GM23338 (cell line): ENCODE measurements at regions not wholly inside any gene's neighbourhood (a gene's known extent, or its start where the extent isn't known, plus 50 kb on each side); places are given as distances from the start of the nearest gene placed in this dataset.

Experiments used
- ATAC-seq: fragments of 200-7000 bp; cut with Tn5 transposase; 3 replicates; pipeline ENCODE4 v1.9.1; 2020
- DNase-seq: peaks from one replicate; pipeline ENCODE4 v3.0.0-alpha.2; 2015; ENCODE audit warnings: low spot score
- H2AFZ ChIP-seq: fragments of 200-600 bp; sonication (generic); 2 replicates; pipeline ENCODE4 v1.8.0; 2016; ENCODE audit warnings: antibody characterized with exemption, mild to moderate bottlenecking, moderate library complexity
- H3F3A ChIP-seq: fragments of 200-600 bp; sonication (generic); replicated peaks from 2 replicates; pipeline ENCODE4 v1.8.0; 2017; ENCODE audit warnings: antibody characterized with exemption, mixed run types, low read depth
- H3K27ac ChIP-seq: fragments of 200-600 bp; sonication (generic); 2 replicates; pipeline ENCODE4 v1.6.1; 2016; ENCODE audit warnings: low read depth
- H3K27me3 ChIP-seq: fragments of 200-600 bp; sonication (generic); 2 replicates; pipeline ENCODE4 v1.8.0; 2016; ENCODE audit warnings: mild to moderate bottlenecking, mixed run types, moderate library complexity; ENCODE audit not compliant: insufficient read depth
- H3K36me3 ChIP-seq: fragments of 200-600 bp; sonication (generic); 2 replicates; pipeline ENCODE4 v1.8.0; 2016; ENCODE audit warnings: mild to moderate bottlenecking; ENCODE audit not compliant: insufficient read depth
- H3K4me1 ChIP-seq: fragments of 200-600 bp; sonication (generic); 2 replicates; pipeline ENCODE4 v1.8.0; 2016; ENCODE audit warnings: mild to moderate bottlenecking, moderate library complexity; ENCODE audit not compliant: insufficient read depth
- H3K4me2 ChIP-seq: fragments of 200-600 bp; sonication (generic); 2 replicates; pipeline ENCODE4 v1.7.1; 2017; ENCODE audit warnings: mixed run types
- H3K4me3 ChIP-seq: fragments of 200-600 bp; sonication (generic); 2 replicates; pipeline ENCODE4 v1.6.1; 2016; ENCODE audit warnings: mixed run types
- H3K79me2 ChIP-seq: fragments of 200-600 bp; sonication (generic); replicated peaks from 2 replicates; pipeline ENCODE4 v1.8.0; 2017; ENCODE audit warnings: mild to moderate bottlenecking; ENCODE audit not compliant: insufficient read depth
- H3K9me2 ChIP-seq: fragments of 200-600 bp; sonication (generic); 2 replicates; pipeline ENCODE4 v1.8.0; 2017; ENCODE audit not compliant: insufficient read depth
- H4K20me1 ChIP-seq: fragments of 200-600 bp; sonication (generic); replicated peaks from 2 replicates; pipeline ENCODE4 v1.8.0; 2017; ENCODE audit warnings: mild to moderate bottlenecking; ENCODE audit not compliant: insufficient read depth
- H3K27ac Mint-ChIP-seq: 2 replicates; pipeline ENCODE4 v1.8.0; 2020; ENCODE audit warnings: inconsistent platforms, mild to moderate bottlenecking, moderate library complexity, mixed read lengths
- H3K27me3 Mint-ChIP-seq: 3 replicates; pipeline ENCODE4 v1.8.0; 2022; ENCODE audit warnings: low read depth, mild to moderate bottlenecking, moderate library complexity, mixed read lengths, inconsistent platforms; ENCODE audit not compliant: insufficient read depth, poor library complexity
- H3K36me3 Mint-ChIP-seq: 3 replicates; pipeline ENCODE4 v1.8.0; 2021; ENCODE audit warnings: low read depth, mild to moderate bottlenecking, inconsistent platforms, moderate library complexity, mixed read lengths
- H3K4me1 Mint-ChIP-seq: 3 replicates; pipeline ENCODE4 v1.8.0; 2020; ENCODE audit warnings: mild to moderate bottlenecking, inconsistent platforms, mixed read lengths
- H3K4me3 Mint-ChIP-seq: 3 replicates; pipeline ENCODE4 v1.8.0; 2021; ENCODE audit warnings: moderate library complexity, mild to moderate bottlenecking, inconsistent platforms, mixed read lengths
- H3K9me3 Mint-ChIP-seq: 3 replicates; pipeline ENCODE4 v1.8.0; 2020; ENCODE audit warnings: moderate library complexity, mild to moderate bottlenecking, inconsistent platforms, mixed read lengths
- EZH2 ChIP-seq: fragments of 200-600 bp; sonication (generic); IDR thresholded peaks from one replicate; pipeline ENCODE4 v1.8.0; 2017; ENCODE audit warnings: antibody characterized with exemption, mild to moderate bottlenecking, low read depth; ENCODE audit not compliant: unreplicated experiment
- EZH2phosphoT487 ChIP-seq: fragments of 200-600 bp; sonication (generic); IDR thresholded peaks from one replicate; pipeline ENCODE4 v1.8.1; 2018; ENCODE audit warnings: antibody characterized with exemption; ENCODE audit not compliant: unreplicated experiment
- JUNB ChIP-seq: IDR thresholded peaks from one replicate; pipeline ENCODE4 v1.6.1; 2016; ENCODE audit warnings: antibody characterized with exemption; ENCODE audit not compliant: unreplicated experiment
- POLR2AphosphoS5 ChIP-seq: IDR thresholded peaks from 2 replicates; pipeline ENCODE4 v1.6.1; 2016; ENCODE audit warnings: antibody characterized with exemption, low read depth
- STAT1 ChIP-seq: IDR thresholded peaks from one replicate; pipeline ENCODE4 v1.6.1; 2016; ENCODE audit warnings: antibody characterized with exemption; ENCODE audit not compliant: unreplicated experiment
- ZNF114 ChIP-seq: fragments of 250-450 bp; sonication (Bioruptor Pico); IDR thresholded peaks from 2 replicates; pipeline ENCODE4 v1.5.0; 2020; ENCODE audit warnings: mild to moderate bottlenecking, moderate library complexity
- ZNF331 ChIP-seq: fragments of 250-450 bp; sonication (Bioruptor Pico); IDR thresholded peaks from 2 replicates; pipeline ENCODE4 v1.5.0; 2020; ENCODE audit warnings: low read depth, mild to moderate bottlenecking, moderate library complexity
- TF ChIP-seq, protein P1 (sequence below): fragments of 250-450 bp; sonication (Bioruptor Pico); IDR thresholded peaks from 2 replicates; pipeline ENCODE4 v1.5.0; 2020; ENCODE audit warnings: mild to moderate bottlenecking, moderate library complexity
- TF ChIP-seq, protein P2 (sequence below): IDR thresholded peaks from one replicate; pipeline ENCODE4 v1.6.1; 2018; ENCODE audit warnings: antibody characterized with exemption; ENCODE audit not compliant: unreplicated experiment
- TF ChIP-seq, protein P3 (sequence below), 2 experiments: fragments of 200-600 bp in 1 of 2; sonication (generic) in 1 of 2; conservative IDR thresholded peaks; 2 replicates each; pipeline versions ENCODE4 v1.5.1 to v1.6.1; 2016 to 2017; ENCODE audit warnings: antibody characterized with exemption in 2 of 2, low read depth in 2 of 2, mild to moderate bottlenecking in 2 of 2, moderate library complexity in 1 of 2
- TF ChIP-seq, protein P4 (sequence below): IDR thresholded peaks from 2 replicates; pipeline ENCODE4 v1.6.1; 2016; ENCODE audit warnings: antibody characterized with exemption

DNA sequence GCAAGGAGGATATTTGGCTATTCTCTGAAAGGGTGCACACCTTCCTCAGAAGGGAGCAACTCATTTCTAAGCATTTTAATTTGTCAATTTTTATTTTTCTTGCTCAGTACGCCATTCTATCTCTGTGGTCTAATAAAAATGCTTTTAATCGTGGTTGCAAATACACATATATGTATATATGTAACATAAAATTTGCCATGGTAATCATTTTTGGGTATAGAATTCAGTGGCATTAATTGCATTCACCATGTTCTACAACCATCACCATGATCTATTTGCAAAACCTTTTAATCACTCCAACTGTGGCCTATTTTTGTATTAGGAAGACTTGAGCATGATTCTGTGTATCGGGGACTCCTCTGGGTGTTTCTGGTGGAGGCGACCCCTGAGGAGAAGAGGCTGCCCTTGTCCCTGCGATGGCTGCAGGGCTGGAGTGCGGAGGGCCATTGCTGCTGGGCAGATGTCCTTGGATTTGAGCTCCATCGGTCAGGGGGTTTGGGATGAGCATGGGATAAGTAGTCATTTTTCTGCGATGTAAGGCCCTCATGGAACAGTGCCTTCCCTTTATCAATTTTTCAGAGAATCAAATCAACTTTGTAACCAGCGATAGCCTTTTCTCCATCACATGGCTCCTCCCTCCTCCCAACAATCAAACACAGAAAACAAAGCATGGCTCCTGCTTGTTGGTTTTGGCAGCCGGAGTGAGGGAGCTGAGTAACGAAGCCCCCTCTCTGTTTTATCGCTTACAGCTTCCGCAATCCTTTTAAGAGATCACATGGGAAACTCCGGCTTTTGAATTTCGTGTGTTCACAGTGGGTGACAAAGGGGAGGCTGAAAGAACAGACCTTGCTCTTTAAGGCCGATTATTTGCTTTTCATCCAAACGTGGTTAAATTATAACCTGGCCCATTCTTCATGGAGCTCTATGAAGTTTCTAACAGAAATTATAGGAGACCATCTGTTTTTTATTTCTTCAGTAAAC is 187.3 kb downstream of the TENT4A start:
- Histone ChIP-seq H3F3A (no peaks in the 10 kb centered on the region), H4K20me1 (no peaks in the 10 kb centered on the region), H3K4me2 (no peak overlapping the region), H2AFZ (peak overlapping the region; percentile 91), H3K9me2 (peaks cover 9% of the 10 kb centered on the region; the same call in 1 of the 2 replicates), H3K36me3 (no peaks in the 10 kb centered on the region), H3K27me3 (no peaks in the 10 kb centered on the region), H3K27ac (no peak overlapping the region), H3K79me2 (no peaks in the 10 kb centered on the region), H3K4me3 (no peak overlapping the region), H3K4me1 (no peaks in the 10 kb centered on the region)
- Mint-ChIP-seq H3K27me3 (no peaks in the 10 kb centered on the region), H3K27ac (no peak overlapping the region), H3K4me1 (no peaks in the 10 kb centered on the region), H3K9me3 (no peaks in the 10 kb centered on the region; the same call in 2 of the 3 replicates), H3K36me3 (no peaks in the 10 kb centered on the region), H3K4me3 (no peak overlapping the region)
- TF ChIP-seq, protein P1, sequence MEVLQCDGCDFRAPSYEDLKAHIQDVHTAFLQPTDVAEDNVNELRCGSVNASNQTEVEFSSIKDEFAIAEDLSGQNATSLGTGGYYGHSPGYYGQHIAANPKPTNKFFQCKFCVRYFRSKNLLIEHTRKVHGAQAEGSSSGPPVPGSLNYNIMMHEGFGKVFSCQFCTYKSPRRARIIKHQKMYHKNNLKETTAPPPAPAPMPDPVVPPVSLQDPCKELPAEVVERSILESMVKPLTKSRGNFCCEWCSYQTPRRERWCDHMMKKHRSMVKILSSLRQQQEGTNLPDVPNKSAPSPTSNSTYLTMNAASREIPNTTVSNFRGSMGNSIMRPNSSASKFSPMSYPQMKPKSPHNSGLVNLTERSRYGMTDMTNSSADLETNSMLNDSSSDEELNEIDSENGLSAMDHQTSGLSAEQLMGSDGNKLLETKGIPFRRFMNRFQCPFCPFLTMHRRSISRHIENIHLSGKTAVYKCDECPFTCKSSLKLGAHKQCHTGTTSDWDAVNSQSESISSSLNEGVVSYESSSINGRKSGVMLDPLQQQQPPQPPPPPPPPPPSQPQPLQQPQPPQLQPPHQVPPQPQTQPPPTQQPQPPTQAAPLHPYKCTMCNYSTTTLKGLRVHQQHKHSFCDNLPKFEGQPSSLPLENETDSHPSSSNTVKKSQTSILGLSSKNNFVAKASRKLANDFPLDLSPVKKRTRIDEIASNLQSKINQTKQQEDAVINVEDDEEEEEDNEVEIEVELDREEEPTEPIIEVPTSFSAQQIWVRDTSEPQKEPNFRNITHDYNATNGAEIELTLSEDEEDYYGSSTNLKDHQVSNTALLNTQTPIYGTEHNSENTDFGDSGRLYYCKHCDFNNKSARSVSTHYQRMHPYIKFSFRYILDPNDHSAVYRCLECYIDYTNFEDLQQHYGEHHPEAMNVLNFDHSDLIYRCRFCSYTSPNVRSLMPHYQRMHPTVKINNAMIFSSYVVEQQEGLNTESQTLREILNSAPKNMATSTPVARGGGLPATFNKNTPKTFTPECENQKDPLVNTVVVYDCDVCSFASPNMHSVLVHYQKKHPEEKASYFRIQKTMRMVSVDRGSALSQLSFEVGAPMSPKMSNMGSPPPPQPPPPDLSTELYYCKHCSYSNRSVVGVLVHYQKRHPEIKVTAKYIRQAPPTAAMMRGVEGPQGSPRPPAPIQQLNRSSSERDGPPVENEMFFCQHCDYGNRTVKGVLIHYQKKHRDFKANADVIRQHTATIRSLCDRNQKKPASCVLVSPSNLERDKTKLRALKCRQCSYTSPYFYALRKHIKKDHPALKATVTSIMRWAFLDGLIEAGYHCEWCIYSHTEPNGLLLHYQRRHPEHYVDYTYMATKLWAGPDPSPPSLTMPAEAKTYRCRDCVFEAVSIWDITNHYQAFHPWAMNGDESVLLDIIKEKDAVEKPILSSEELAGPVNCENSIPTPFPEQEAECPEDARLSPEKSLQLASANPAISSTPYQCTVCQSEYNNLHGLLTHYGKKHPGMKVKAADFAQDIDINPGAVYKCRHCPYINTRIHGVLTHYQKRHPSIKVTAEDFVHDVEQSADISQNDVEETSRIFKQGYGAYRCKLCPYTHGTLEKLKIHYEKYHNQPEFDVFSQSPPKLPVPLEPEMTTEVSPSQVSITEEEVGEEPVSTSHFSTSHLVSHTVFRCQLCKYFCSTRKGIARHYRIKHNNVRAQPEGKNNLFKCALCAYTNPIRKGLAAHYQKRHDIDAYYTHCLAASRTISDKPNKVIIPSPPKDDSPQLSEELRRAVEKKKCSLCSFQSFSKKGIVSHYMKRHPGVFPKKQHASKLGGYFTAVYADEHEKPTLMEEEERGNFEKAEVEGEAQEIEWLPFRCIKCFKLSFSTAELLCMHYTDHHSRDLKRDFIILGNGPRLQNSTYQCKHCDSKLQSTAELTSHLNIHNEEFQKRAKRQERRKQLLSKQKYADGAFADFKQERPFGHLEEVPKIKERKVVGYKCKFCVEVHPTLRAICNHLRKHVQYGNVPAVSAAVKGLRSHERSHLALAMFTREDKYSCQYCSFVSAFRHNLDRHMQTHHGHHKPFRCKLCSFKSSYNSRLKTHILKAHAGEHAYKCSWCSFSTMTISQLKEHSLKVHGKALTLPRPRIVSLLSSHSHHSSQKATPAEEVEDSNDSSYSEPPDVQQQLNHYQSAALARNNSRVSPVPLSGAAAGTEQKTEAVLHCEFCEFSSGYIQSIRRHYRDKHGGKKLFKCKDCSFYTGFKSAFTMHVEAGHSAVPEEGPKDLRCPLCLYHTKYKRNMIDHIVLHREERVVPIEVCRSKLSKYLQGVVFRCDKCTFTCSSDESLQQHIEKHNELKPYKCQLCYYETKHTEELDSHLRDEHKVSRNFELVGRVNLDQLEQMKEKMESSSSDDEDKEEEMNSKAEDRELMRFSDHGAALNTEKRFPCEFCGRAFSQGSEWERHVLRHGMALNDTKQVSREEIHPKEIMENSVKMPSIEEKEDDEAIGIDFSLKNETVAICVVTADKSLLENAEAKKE (CRISPR knock-in tag), result no peak
- TF ChIP-seq, protein P2, sequence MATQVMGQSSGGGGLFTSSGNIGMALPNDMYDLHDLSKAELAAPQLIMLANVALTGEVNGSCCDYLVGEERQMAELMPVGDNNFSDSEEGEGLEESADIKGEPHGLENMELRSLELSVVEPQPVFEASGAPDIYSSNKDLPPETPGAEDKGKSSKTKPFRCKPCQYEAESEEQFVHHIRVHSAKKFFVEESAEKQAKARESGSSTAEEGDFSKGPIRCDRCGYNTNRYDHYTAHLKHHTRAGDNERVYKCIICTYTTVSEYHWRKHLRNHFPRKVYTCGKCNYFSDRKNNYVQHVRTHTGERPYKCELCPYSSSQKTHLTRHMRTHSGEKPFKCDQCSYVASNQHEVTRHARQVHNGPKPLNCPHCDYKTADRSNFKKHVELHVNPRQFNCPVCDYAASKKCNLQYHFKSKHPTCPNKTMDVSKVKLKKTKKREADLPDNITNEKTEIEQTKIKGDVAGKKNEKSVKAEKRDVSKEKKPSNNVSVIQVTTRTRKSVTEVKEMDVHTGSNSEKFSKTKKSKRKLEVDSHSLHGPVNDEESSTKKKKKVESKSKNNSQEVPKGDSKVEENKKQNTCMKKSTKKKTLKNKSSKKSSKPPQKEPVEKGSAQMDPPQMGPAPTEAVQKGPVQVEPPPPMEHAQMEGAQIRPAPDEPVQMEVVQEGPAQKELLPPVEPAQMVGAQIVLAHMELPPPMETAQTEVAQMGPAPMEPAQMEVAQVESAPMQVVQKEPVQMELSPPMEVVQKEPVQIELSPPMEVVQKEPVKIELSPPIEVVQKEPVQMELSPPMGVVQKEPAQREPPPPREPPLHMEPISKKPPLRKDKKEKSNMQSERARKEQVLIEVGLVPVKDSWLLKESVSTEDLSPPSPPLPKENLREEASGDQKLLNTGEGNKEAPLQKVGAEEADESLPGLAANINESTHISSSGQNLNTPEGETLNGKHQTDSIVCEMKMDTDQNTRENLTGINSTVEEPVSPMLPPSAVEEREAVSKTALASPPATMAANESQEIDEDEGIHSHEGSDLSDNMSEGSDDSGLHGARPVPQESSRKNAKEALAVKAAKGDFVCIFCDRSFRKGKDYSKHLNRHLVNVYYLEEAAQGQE, result no peak
- TF ChIP-seq EZH2phosphoT487 (no peak), JUNB (no peak), ZNF114 (CRISPR knock-in tag) (no peak), EZH2 (no peak), STAT1 (no peak), POLR2AphosphoS5 (no peak), ZNF331 (CRISPR knock-in tag) (no peak)
- TF ChIP-seq, protein P3, sequence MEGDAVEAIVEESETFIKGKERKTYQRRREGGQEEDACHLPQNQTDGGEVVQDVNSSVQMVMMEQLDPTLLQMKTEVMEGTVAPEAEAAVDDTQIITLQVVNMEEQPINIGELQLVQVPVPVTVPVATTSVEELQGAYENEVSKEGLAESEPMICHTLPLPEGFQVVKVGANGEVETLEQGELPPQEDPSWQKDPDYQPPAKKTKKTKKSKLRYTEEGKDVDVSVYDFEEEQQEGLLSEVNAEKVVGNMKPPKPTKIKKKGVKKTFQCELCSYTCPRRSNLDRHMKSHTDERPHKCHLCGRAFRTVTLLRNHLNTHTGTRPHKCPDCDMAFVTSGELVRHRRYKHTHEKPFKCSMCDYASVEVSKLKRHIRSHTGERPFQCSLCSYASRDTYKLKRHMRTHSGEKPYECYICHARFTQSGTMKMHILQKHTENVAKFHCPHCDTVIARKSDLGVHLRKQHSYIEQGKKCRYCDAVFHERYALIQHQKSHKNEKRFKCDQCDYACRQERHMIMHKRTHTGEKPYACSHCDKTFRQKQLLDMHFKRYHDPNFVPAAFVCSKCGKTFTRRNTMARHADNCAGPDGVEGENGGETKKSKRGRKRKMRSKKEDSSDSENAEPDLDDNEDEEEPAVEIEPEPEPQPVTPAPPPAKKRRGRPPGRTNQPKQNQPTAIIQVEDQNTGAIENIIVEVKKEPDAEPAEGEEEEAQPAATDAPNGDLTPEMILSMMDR (conservative IDR thresholded peaks at IDR 0.05; ENCODE audit: low read depth in 2 of 2), result no peak
- TF ChIP-seq, protein P4, sequence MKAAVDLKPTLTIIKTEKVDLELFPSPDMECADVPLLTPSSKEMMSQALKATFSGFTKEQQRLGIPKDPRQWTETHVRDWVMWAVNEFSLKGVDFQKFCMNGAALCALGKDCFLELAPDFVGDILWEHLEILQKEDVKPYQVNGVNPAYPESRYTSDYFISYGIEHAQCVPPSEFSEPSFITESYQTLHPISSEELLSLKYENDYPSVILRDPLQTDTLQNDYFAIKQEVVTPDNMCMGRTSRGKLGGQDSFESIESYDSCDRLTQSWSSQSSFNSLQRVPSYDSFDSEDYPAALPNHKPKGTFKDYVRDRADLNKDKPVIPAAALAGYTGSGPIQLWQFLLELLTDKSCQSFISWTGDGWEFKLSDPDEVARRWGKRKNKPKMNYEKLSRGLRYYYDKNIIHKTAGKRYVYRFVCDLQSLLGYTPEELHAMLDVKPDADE, result no peak
- no peak for ATAC-seq
- peak; percentile 14 for DNase-seq
